ENCODE measurements at regions not wholly inside any gene's neighbourhood (a gene's known extent, or its start where the extent isn't known, plus 50 kb on each side); places are given as distances from the start of the nearest gene placed in this dataset.
A peak's percentile ranks its signal among the peaks of the same experiment; 100 is the strongest.
"Not testable (repeated sequence)": the region's sequence is repeated elsewhere in the genome, so short reads cannot be mapped to it uniquely, and the experiment has no call there.

DNA sequence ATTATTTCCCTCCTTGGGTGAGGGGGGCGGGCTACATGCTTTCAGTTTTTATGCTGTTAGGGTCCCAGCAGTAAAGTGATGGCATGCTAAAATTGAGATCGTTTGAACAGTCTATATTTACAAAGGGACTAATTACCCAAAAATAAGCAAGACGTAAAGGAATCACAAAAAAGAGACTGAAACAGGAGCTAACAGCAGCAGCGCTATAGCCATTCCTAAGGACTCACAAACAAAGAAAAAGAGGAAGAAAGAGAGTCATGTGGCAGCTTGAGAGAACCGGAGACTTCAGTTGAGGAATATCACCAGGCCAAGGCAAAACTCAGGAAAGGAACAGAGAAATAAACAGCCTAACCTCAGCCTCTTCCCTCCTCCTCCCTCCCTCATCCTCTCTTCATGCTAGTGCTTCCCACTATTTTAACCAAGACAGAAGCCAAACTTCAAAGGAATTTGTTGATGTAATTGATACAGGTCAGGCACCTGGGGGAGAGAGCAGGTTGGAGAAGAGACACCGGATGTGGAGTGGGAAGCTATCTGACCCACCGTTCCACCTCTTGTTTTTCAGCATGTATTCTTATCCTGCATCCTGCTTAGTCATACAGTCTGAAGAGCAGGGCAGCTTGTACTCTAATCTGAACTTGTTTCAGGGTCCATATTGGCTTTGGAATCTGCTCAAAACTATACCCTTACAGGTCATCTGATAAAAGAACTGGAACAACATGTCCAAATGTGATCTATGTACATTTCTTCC is 383.7 kb downstream of the NAF1 start:
- Histone ChIP-seq H3K4me3 (ENCODE audit: low read length in 3 of 3) (no peak overlapping the region), H3K36me3 (ENCODE audit: control insufficient read depth in 3 of 3, insufficient read depth in 3 of 3, low read length in 3 of 3) (no peaks in the 10 kb centered on the region), H3K9ac (ENCODE audit: low read depth in 1 of 3, low read length in 3 of 3) (no peak overlapping the region), H3K27ac (ENCODE audit: low read depth, low read length) (no peak overlapping the region), H3K9me3 (ENCODE audit: control insufficient read depth in 3 of 3, low read length in 3 of 3) (no peaks in the 10 kb centered on the region), H3K27me3 (ENCODE audit: control insufficient read depth in 3 of 3, insufficient read depth in 3 of 3, low read length in 3 of 3) (no peaks in the 10 kb centered on the region), H3K4me1 (ENCODE audit: control insufficient read depth in 3 of 3, insufficient read depth in 3 of 3, low read length in 3 of 3) (no peaks in the 10 kb centered on the region)

DNA sequence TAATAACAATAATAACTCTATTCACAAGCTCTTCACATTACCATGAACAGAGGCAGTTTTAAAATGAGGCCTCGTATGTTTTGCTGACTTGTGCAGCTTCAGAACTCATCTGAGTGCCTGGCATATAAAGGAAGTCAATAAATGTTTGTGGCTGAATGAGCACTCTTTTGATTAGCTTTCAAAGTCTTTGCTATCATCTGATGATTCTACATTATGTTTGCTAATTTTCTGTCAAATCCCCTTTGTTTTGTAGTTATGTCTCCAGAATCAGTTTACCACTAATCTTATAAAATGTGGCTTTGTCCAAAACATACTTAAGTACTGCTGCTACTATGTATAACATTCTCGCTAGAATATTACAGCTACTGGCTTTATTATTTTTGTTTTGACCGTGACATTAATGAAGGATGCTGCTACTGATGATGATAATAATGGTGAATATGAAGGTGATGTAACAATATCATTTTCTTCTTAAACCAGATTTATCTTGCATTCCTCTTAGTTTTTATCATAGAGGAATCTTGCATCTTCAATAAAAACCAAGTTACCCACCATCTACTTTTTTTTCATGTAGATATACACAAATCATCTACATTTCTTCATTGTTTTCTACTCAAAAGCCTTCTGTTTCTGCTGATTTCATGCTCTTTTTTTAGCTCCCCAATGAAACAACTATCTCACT is 384.5 kb downstream of the NAF1 start:
- Histone ChIP-seq H3K9me3 (ENCODE audit: control insufficient read depth in 3 of 3, low read length in 3 of 3) (no peaks in the 10 kb centered on the region), H3K27ac (ENCODE audit: low read depth, low read length) (no peak overlapping the region), H3K4me1 (ENCODE audit: control insufficient read depth in 3 of 3, insufficient read depth in 3 of 3, low read length in 3 of 3) (no peaks in the 10 kb centered on the region), H3K4me3 (ENCODE audit: low read length in 3 of 3) (no peak overlapping the region), H3K27me3 (ENCODE audit: control insufficient read depth in 3 of 3, insufficient read depth in 3 of 3, low read length in 3 of 3) (no peaks in the 10 kb centered on the region), H3K36me3 (ENCODE audit: control insufficient read depth in 3 of 3, insufficient read depth in 3 of 3, low read length in 3 of 3) (no peaks in the 10 kb centered on the region), H3K9ac (ENCODE audit: low read depth in 1 of 3, low read length in 3 of 3) (no peak overlapping the region)

DNA sequence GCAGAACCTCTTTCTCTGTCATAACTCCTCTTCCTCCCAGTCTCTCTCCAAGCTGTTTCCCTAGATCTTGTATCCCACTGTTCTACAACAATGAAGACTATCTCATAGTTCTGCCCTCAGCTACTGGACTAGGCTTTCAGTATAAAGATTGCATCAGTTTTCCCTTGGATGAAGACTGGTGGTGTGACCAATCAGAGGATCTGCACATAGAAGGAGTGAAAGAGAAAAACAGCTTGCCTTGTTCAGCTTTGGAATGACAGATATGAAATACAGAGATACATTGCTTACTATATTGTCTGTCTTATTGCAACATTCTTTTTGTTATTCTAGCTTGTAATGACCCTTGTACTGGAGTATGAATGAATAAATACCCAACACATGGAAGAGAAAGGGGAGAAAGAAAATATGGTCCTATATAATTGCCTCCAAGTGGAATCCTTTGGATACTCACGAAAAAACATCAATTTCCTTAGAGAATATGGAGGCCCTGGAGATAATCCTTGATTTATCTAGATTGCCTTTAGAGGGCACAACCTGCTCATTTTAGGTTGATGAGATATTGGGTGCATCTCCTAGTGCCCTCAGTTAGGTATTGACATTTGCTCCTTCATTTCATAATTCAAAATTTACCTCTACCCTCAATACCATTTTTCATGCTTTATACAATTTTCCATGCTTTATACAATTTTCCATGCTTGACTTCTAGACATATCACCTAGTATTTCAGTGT is 395.8 kb downstream of the NAF1 start:
- H3K4me3 ChIP-seq (ENCODE audit: low read length in 3 of 3) = no peak overlapping the region
- H3K9ac ChIP-seq (ENCODE audit: low read depth in 1 of 3, low read length in 3 of 3) = no peak overlapping the region
- H3K27me3 ChIP-seq (ENCODE audit: control insufficient read depth in 3 of 3, insufficient read depth in 3 of 3, low read length in 3 of 3) = no peaks in the 10 kb centered on the region

DNA sequence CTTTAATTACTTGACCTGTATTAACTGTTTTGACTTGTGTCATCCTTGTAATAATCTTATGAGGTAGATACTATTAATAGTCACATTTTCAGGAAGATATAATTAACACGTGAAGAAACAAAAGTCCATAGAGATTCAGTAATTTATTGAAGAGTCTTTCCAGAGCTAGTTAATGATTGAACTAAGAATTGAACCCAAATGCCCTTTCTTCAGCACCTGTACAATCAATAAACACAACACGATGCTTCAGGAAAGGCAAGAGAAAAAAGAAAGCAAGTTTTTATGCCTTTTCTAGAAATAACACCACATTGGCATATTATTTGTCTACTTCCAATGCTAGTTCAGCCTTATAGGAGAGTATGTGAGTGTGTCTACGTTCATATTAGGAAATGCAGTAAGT is 399.6 kb downstream of the NAF1 start:
- Histone ChIP-seq H3K4me3 (ENCODE audit: low read length in 3 of 3) (no peak overlapping the region), H3K4me1 (ENCODE audit: control insufficient read depth in 3 of 3, insufficient read depth in 3 of 3, low read length in 3 of 3) (no peaks in the 10 kb centered on the region), H3K27me3 (ENCODE audit: control insufficient read depth in 3 of 3, insufficient read depth in 3 of 3, low read length in 3 of 3) (no peaks in the 10 kb centered on the region), H3K36me3 (ENCODE audit: control insufficient read depth in 3 of 3, insufficient read depth in 3 of 3, low read length in 3 of 3) (no peaks in the 10 kb centered on the region), H3K9me3 (ENCODE audit: control insufficient read depth in 3 of 3, low read length in 3 of 3) (no peaks in the 10 kb centered on the region), H3K27ac (ENCODE audit: low read depth, low read length) (no peak overlapping the region), H3K9ac (ENCODE audit: low read depth in 1 of 3, low read length in 3 of 3) (no peak overlapping the region)

More for the DNA sequence above, 395.8 kb downstream of the NAF1 start:
- Histone ChIP-seq H3K27ac (ENCODE audit: low read depth, low read length) (no peak overlapping the region), H3K36me3 (ENCODE audit: control insufficient read depth in 3 of 3, insufficient read depth in 3 of 3, low read length in 3 of 3) (no peaks in the 10 kb centered on the region), H3K4me1 (ENCODE audit: control insufficient read depth in 3 of 3, insufficient read depth in 3 of 3, low read length in 3 of 3) (no peaks in the 10 kb centered on the region), H3K9me3 (ENCODE audit: control insufficient read depth in 3 of 3, low read length in 3 of 3) (no peaks in the 10 kb centered on the region)

DNA sequence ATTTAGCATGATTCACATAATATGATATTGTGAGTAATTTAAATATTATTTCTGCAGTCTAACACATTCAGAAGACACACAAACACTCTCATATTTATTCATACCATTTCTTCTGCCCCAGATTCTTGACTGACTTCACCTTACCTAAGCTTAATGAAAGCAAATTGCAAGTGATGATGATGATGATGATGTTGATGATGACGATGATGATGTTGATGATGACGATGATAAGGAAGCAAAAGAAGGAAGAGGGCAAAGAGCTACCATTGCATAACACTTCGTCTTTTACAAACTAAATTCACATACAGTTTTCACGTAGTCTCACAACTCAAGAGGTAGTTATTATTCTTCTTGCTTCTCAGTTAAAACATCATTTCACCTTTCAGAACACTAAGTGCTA is 404.7 kb downstream of the NAF1 start:
- H3K36me3 ChIP-seq (ENCODE audit: control insufficient read depth in 3 of 3, insufficient read depth in 3 of 3, low read length in 3 of 3) = no peaks in the 10 kb centered on the region
- H3K9me3 ChIP-seq (ENCODE audit: control insufficient read depth in 3 of 3, low read length in 3 of 3) = no peaks in the 10 kb centered on the region
- H3K4me1 ChIP-seq (ENCODE audit: control insufficient read depth in 3 of 3, insufficient read depth in 3 of 3, low read length in 3 of 3) = no peaks in the 10 kb centered on the region
- H3K9ac ChIP-seq (ENCODE audit: low read depth in 1 of 3, low read length in 3 of 3) = no peak overlapping the region
- no peaks in the 10 kb centered on the region for H3K27me3 ChIP-seq (ENCODE audit: control insufficient read depth in 3 of 3, insufficient read depth in 3 of 3, low read length in 3 of 3)
- no peak overlapping the region for H3K27ac ChIP-seq (ENCODE audit: low read depth, low read length)
- H3K4me3 ChIP-seq (ENCODE audit: low read length in 3 of 3) = no peak overlapping the region

DNA sequence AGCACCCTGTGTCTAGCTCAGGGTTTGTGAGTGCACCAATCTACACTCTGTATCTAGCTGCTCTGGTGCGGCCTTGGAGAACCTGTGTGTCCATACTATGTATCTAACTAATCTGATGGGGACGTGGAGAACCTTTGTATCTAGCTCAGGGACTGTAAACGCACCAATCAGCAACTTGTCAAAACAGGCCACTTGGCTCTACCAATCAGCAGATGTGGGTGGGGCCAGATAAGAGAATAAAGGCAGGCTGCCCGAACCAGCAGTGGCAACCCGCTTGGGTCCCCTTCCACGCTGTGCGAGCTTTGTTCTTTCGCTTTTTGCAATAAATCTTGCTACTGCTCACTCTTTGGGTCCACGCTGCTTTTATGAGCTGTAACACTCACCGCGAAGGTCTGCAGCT is 426.5 kb downstream of the NAF1 start:
- not testable (repeated sequence) for H3K27me3 ChIP-seq (ENCODE audit: control insufficient read depth in 3 of 3, insufficient read depth in 3 of 3, low read length in 3 of 3); H3K36me3 ChIP-seq (ENCODE audit: control insufficient read depth in 3 of 3, insufficient read depth in 3 of 3, low read length in 3 of 3); H3K4me1 ChIP-seq (ENCODE audit: control insufficient read depth in 3 of 3, insufficient read depth in 3 of 3, low read length in 3 of 3); H3K27ac ChIP-seq (ENCODE audit: low read depth, low read length); H3K4me3 ChIP-seq (ENCODE audit: low read length in 3 of 3); H3K9me3 ChIP-seq (ENCODE audit: control insufficient read depth in 3 of 3, low read length in 3 of 3); H3K9ac ChIP-seq (ENCODE audit: low read depth in 1 of 3, low read length in 3 of 3)

DNA sequence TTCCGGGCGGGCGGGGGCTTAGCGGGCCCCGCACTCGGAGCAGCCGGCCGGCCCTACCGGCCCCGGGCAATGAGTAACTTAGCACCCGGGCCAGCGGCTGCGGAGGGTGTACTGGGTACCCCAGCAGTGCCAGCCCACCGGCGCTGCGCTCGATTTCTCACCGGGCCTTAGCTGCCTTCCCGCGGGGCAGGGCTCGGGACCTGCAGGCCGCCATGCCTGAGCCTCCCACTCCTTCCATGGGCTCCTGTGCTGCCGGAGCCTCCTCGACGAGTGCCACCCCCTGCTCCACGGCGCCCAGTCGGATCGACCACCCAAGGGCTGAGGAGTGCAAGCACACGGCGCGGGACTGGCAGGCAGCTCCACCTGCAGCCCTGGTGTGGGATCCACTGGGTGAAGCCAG is 427.1 kb downstream of the NAF1 start:
- H3K4me3 ChIP-seq (ENCODE audit: low read length in 3 of 3); H3K9me3 ChIP-seq (ENCODE audit: control insufficient read depth in 3 of 3, low read length in 3 of 3); H3K4me1 ChIP-seq (ENCODE audit: control insufficient read depth in 3 of 3, insufficient read depth in 3 of 3, low read length in 3 of 3); H3K27me3 ChIP-seq (ENCODE audit: control insufficient read depth in 3 of 3, insufficient read depth in 3 of 3, low read length in 3 of 3); H3K36me3 ChIP-seq (ENCODE audit: control insufficient read depth in 3 of 3, insufficient read depth in 3 of 3, low read length in 3 of 3); H3K27ac ChIP-seq (ENCODE audit: low read depth, low read length); H3K9ac ChIP-seq (ENCODE audit: low read depth in 1 of 3, low read length in 3 of 3): not testable (repeated sequence)

DNA sequence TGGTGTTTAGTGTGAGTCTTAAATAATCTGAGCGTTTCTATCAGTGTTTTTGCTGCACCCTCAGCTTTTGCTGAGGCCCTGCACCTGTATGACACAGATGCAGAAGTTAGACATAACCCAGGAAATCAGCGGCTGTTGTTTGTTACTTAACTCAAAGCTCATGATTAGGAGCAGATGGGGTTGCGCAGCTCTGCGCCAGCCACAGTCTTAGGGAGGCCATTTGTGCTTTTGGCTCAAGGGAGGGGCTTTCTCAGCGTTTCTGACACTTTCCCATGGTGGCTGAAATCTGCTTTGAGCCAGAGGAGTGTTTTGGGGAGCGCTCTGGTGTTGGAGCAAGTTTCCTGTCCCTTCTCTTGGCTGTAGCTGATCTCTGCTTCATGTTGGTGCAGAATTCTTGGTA is 433.8 kb downstream of the NAF1 start:
- H3K9ac ChIP-seq (ENCODE audit: low read depth in 1 of 3, low read length in 3 of 3) = no peak overlapping the region
- H3K27ac ChIP-seq (ENCODE audit: low read depth, low read length) = peak overlapping the region; percentile 45

DNA sequence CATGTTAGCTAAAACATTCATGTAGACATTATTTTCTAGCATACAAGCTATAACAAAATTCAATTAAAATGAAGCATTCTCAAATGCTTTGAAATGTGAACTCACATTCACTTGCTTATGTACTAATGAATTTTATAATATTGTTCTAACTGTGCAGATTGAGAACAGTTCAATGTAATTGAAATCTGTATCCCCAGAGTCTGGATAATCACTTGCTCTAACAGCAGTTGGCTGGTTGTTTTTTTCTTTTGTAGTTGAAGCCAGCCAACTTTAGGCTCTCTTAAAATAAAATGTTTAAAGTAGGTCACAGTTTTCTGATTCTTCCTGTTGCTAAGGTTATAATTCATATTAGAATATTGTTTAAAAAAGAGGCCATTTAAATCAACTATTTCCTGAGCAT is 438.9 kb downstream of the NAF1 start:
- Histone ChIP-seq H3K9me3 (ENCODE audit: control insufficient read depth in 3 of 3, low read length in 3 of 3) (peaks cover 0 to 3% (median 0%) of the 10 kb centered on the region in 3 donors), H3K27me3 (ENCODE audit: control insufficient read depth in 3 of 3, insufficient read depth in 3 of 3, low read length in 3 of 3) (no peaks in the 10 kb centered on the region), H3K36me3 (ENCODE audit: control insufficient read depth in 3 of 3, insufficient read depth in 3 of 3, low read length in 3 of 3) (no peaks in the 10 kb centered on the region), H3K4me1 (ENCODE audit: control insufficient read depth in 3 of 3, insufficient read depth in 3 of 3, low read length in 3 of 3) (no peaks in the 10 kb centered on the region), H3K27ac (ENCODE audit: low read depth, low read length) (no peak overlapping the region), H3K4me3 (ENCODE audit: low read length in 3 of 3) (no peak overlapping the region), H3K9ac (ENCODE audit: low read depth in 1 of 3, low read length in 3 of 3) (no peak overlapping the region)

More for the DNA sequence above, 433.8 kb downstream of the NAF1 start:
- Histone ChIP-seq H3K27me3 (ENCODE audit: control insufficient read depth in 3 of 3, insufficient read depth in 3 of 3, low read length in 3 of 3) (no peaks in the 10 kb centered on the region), H3K4me3 (ENCODE audit: low read length in 3 of 3) (no peak overlapping the region), H3K36me3 (ENCODE audit: control insufficient read depth in 3 of 3, insufficient read depth in 3 of 3, low read length in 3 of 3) (no peaks in the 10 kb centered on the region), H3K4me1 (ENCODE audit: control insufficient read depth in 3 of 3, insufficient read depth in 3 of 3, low read length in 3 of 3) (peaks cover 0 to 3% (median 0%) of the 10 kb centered on the region in 3 donors), H3K9me3 (ENCODE audit: control insufficient read depth in 3 of 3, low read length in 3 of 3) (peaks cover 0 to 3% (median 0%) of the 10 kb centered on the region in 3 donors)

DNA sequence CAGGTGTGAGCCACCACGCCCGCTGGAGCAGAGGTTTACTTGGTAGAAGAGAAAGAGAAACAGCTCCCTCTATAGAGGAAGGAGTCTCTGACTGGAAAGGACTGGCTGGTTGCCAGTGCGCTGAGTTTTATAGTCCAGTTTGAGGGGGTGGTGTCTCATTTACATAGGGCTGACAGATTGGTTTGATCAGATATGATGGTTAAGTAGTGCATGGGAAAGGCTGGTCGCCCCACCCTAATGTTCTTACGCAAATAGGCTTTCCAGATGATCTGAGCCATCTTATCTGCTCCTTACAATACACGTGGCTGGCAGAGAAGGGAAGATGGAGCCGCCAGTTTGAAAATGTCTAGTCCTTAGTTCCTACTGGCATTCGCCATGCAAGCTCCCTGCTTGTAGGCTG is 439.5 kb downstream of the NAF1 start:
- no peaks in the 10 kb centered on the region for H3K27me3 ChIP-seq (ENCODE audit: control insufficient read depth in 3 of 3, insufficient read depth in 3 of 3, low read length in 3 of 3)

More for the DNA sequence above, 439.5 kb downstream of the NAF1 start:
- Histone ChIP-seq H3K27ac (ENCODE audit: low read depth, low read length) (no peak overlapping the region), H3K9me3 (ENCODE audit: control insufficient read depth in 3 of 3, low read length in 3 of 3) (peaks cover 0 to 3% (median 0%) of the 10 kb centered on the region in 3 donors), H3K4me1 (ENCODE audit: control insufficient read depth in 3 of 3, insufficient read depth in 3 of 3, low read length in 3 of 3) (no peaks in the 10 kb centered on the region), H3K36me3 (ENCODE audit: control insufficient read depth in 3 of 3, insufficient read depth in 3 of 3, low read length in 3 of 3) (no peaks in the 10 kb centered on the region), H3K9ac (ENCODE audit: low read depth in 1 of 3, low read length in 3 of 3) (no peak overlapping the region), H3K4me3 (ENCODE audit: low read length in 3 of 3) (no peak overlapping the region)
